HG03103 (cell line): ENCODE measurements at regions not wholly inside any gene's neighbourhood (a gene's known extent, or its start where the extent isn't known, plus 50 kb on each side); places are given as distances from the start of the nearest gene placed in this dataset.

Experiments used
- ATAC-seq: cut with Tn5 transposase; IDR thresholded peaks from one replicate; pipeline ENCODE4 v1.9.1; 2021; ENCODE audit warnings: low read depth; ENCODE audit not compliant: unreplicated experiment

- no peak for ATAC-seq
These were observed 72.1 kb downstream of the GLI2 start for GRCh38 chr2:120807751-120808150.

- no peak for ATAC-seq
These were observed 73.5 kb downstream of the GLI2 start for GRCh38 chr2:120809151-120809550.

GRCh38 chr2:120809609-120810440 lies 74.2 kb downstream of the GLI2 start:
- ATAC-seq = no peak

- ATAC-seq = no peak
These were observed 75.0 kb downstream of the GLI2 start for GRCh38 chr2:120810639-120811038.

- no peak for ATAC-seq
These were observed 77.2 kb downstream of the GLI2 start for GRCh38 chr2:120812866-120813265.

GRCh38 chr2:120814352-120814751 lies 78.7 kb downstream of the GLI2 start:
- ATAC-seq = no peak

- ATAC-seq = no peak
These were observed 79.6 kb downstream of the GLI2 start for GRCh38 chr2:120815292-120815691.

GRCh38 chr2:120817136-120817955 lies 81.7 kb downstream of the GLI2 start:
- ATAC-seq = no peak

- ATAC-seq = no peak
These were observed 82.3 kb downstream of the GLI2 start for GRCh38 chr2:120817956-120818325.

GRCh38 chr2:120818441-120818920 lies 82.8 kb downstream of the GLI2 start:
- no peak for ATAC-seq

- ATAC-seq = no peak
These were observed 84.1 kb downstream of the GLI2 start for GRCh38 chr2:120819720-120820210.

GRCh38 chr2:120820263-120820952 lies 84.7 kb downstream of the GLI2 start:
- ATAC-seq = no peak

- ATAC-seq = no peak
These were observed 85.2 kb downstream of the GLI2 start for GRCh38 chr2:120820953-120821279.

- no peak for ATAC-seq
These were observed 85.9 kb downstream of the GLI2 start for GRCh38 chr2:120821446-120822160.

- no peak for ATAC-seq
These were observed 87.3 kb downstream of the GLI2 start for GRCh38 chr2:120822933-120823332.

- ATAC-seq = no peak
These were observed 87.9 kb downstream of the GLI2 start for GRCh38 chr2:120823551-120823950.

GRCh38 chr2:120824246-120824645 lies 88.6 kb downstream of the GLI2 start:
- ATAC-seq = no peak

- ATAC-seq = no peak
These were observed 89.9 kb downstream of the GLI2 start for GRCh38 chr2:120825370-120826259.

GRCh38 chr2:120826260-120826648 lies 90.6 kb downstream of the GLI2 start:
- no peak for ATAC-seq
